Liver (tissue), 8 donors: ENCODE measurements at regions not wholly inside any gene's neighbourhood (a gene's known extent, or its start where the extent isn't known, plus 50 kb on each side); places are given as distances from the start of the nearest gene placed in this dataset.

Experiments used
- DNase-seq: peaks from one replicate; pipeline ENCODE4 v3.0.0-alpha.2; 2017; ENCODE audit warnings: low spot score
- H3K27ac ChIP-seq, 2 donors: one replicate each; pipeline ENCODE4 v1.7.0; 2013; ENCODE audit warnings: inconsistent platforms in 2 of 2, low read length in 2 of 2, control low read depth in 1 of 2, low read depth in 1 of 2, mild to moderate bottlenecking in 1 of 2
- H3K27me3 ChIP-seq, 4 donors: one replicate each; pipeline versions ENCODE4 v1.6.1 to v1.7.0; 2013; ENCODE audit warnings: low read length in 3 of 4, inconsistent platforms in 1 of 4, mild to moderate bottlenecking in 1 of 4, moderate library complexity in 1 of 4; ENCODE audit not compliant: control insufficient read depth in 4 of 4, insufficient read depth in 4 of 4
- H3K36me3 ChIP-seq, 4 donors: one replicate each; pipeline versions ENCODE4 v1.6.1 to v1.7.0; 2013; ENCODE audit warnings: low read length in 3 of 4, mild to moderate bottlenecking in 3 of 4, low read depth in 1 of 4, moderate library complexity in 1 of 4; ENCODE audit not compliant: control insufficient read depth in 4 of 4, insufficient read depth in 3 of 4
- H3K4me1 ChIP-seq, 4 donors: one replicate each; pipeline versions ENCODE4 v1.6.1 to v1.7.0; 2013; ENCODE audit warnings: low read length in 3 of 4, mild to moderate bottlenecking in 3 of 4, moderate library complexity in 1 of 4; ENCODE audit not compliant: control insufficient read depth in 4 of 4, insufficient read depth in 4 of 4
- H3K4me3 ChIP-seq, 3 donors: one replicate each; pipeline versions ENCODE4 v1.6.1 to v1.7.0; 2013; ENCODE audit warnings: low read length in 3 of 3, control low read depth in 1 of 3, low read depth in 1 of 3, mild to moderate bottlenecking in 1 of 3
- H3K9ac ChIP-seq, 2 donors: one replicate each; pipeline ENCODE4 v1.7.0; 2013; ENCODE audit warnings: low read length in 2 of 2, mild to moderate bottlenecking in 2 of 2, moderate library complexity in 2 of 2, control low read depth in 1 of 2, low read depth in 1 of 2
- H3K9me3 ChIP-seq, 4 donors: one replicate each; pipeline versions ENCODE4 v1.6.1 to v1.7.0; 2013; ENCODE audit warnings: low read length in 3 of 4; ENCODE audit not compliant: control insufficient read depth in 4 of 4
- EGR1 ChIP-seq, 2 donors: IDR thresholded peaks; 2 replicates each; pipeline ENCODE4 v1.6.1; 2016 to 2018; ENCODE audit warnings: antibody characterized with exemption in 2 of 2, low read depth in 2 of 2
- FOXA1 ChIP-seq: IDR thresholded peaks from 2 replicates; pipeline ENCODE4 v1.6.1; 2016; ENCODE audit warnings: antibody characterized with exemption
- FOXA2 ChIP-seq: IDR thresholded peaks from 2 replicates; pipeline ENCODE4 v1.6.1; 2016; ENCODE audit warnings: antibody characterized with exemption
- GABPA ChIP-seq, 2 donors: IDR thresholded peaks in 1 of 2; conservative IDR thresholded peaks in 1 of 2; 2 replicates each; pipeline ENCODE4 v1.6.1; 2016; ENCODE audit warnings: antibody characterized with exemption in 2 of 2, mild to moderate bottlenecking in 1 of 2, moderate library complexity in 1 of 2
- HNF4A ChIP-seq, 2 donors: conservative IDR thresholded peaks; 2 replicates each; pipeline ENCODE4 v1.6.1; 2016; ENCODE audit warnings: antibody characterized with exemption in 2 of 2, mild to moderate bottlenecking in 2 of 2
- HNF4G ChIP-seq: IDR thresholded peaks from 2 replicates; pipeline ENCODE4 v1.6.1; 2016; ENCODE audit warnings: antibody characterized with exemption
- JUND ChIP-seq, 2 donors: IDR thresholded peaks; 2 replicates each; pipeline ENCODE4 v1.6.1; 2016; ENCODE audit warnings: antibody characterized with exemption in 2 of 2
- RAD21 ChIP-seq, 2 donors: IDR thresholded peaks; 2 replicates each; pipeline ENCODE4 v1.6.1; 2016; ENCODE audit warnings: antibody characterized with exemption in 2 of 2, mild to moderate bottlenecking in 2 of 2
- RXRA ChIP-seq, 2 donors: IDR thresholded peaks; 2 replicates each; pipeline ENCODE4 v1.6.1; 2017 to 2018; ENCODE audit warnings: antibody characterized with exemption in 2 of 2, mild to moderate bottlenecking in 1 of 2
- SP1 ChIP-seq: IDR thresholded peaks from 2 replicates; pipeline ENCODE4 v1.6.1; 2018; ENCODE audit warnings: antibody characterized with exemption, mild to moderate bottlenecking
- TAF1 ChIP-seq: conservative IDR thresholded peaks from 2 replicates; pipeline ENCODE4 v1.6.1; 2016; ENCODE audit warnings: antibody characterized with exemption, mild to moderate bottlenecking
- YY1 ChIP-seq: IDR thresholded peaks from 2 replicates; pipeline ENCODE4 v1.6.1; 2016; ENCODE audit warnings: antibody characterized with exemption, mild to moderate bottlenecking
- WGBS: extraction: QIAGEN DNeasy Blood & Tissue Kit; methylation state at CpG from one replicate; pipeline ENCODE4 v1.1.7; 2013; 5-methylcytosine and 5-hydroxymethylcytosine counted together
- TF ChIP-seq, protein P1 (sequence below): IDR thresholded peaks from 2 replicates; pipeline ENCODE4 v1.6.1; 2016; ENCODE audit warnings: antibody characterized with exemption
- TF ChIP-seq, protein P2 (sequence below): IDR thresholded peaks from 2 replicates; pipeline ENCODE4 v1.6.1; 2016; ENCODE audit warnings: antibody characterized with exemption
- TF ChIP-seq, protein P3 (sequence below): fragments of 150-350 bp; IDR thresholded peaks from 2 replicates; pipeline ENCODE4 v1.5.1; 2017; ENCODE audit warnings: improper control_type of control experiment, low read depth, low read length; ENCODE audit not compliant: missing input control
- TF ChIP-seq, protein P4 (sequence below): IDR thresholded peaks from 2 replicates; pipeline ENCODE4 v1.6.1; 2016; ENCODE audit warnings: antibody characterized with exemption
- TF ChIP-seq, protein P5 (sequence below): IDR thresholded peaks from 2 replicates; pipeline ENCODE4 v1.6.1; 2016; ENCODE audit warnings: antibody characterized with exemption, mild to moderate bottlenecking
- donor health status: healthy.
- donor health status: healthy.
- donor health status: healthy.
- donor health status: healthy.
- donor health status: healthy.

DNA sequence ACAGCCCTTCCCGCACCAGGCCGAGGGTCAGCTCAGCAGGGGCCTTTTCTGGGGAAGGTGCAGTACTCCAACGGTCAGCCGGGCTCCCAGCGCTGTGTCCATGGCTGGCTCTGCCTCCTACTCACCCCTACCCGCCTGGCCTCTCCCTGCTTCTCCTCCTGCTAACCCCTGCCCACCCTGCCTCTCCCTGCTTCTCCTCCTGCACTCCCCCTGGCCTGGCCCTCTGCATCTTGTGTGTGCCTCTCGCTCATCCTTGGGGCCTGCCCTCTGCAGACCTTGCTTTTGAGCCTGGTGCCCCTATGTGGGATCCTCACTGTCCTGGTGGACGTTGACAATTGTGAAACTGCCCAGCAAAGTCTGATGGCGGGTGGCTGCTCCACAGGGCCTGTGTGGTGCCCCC lies 274.6 kb upstream of the IRX2 start:
- H3K36me3 ChIP-seq = no peaks in the 10 kb centered on the region
- no peaks in the 10 kb centered on the region for H3K4me1 ChIP-seq
- H3K27me3 ChIP-seq = no peaks in the 10 kb centered on the region
- H3K9ac ChIP-seq = no peak overlapping the region
- H3K27ac ChIP-seq = no peak overlapping the region
- H3K4me3 ChIP-seq = no peak overlapping the region
- DNase-seq = peak; percentile 21
- peaks cover 0 to under 1% (median 0%) of the 10 kb centered on the region in 4 donors for H3K9me3 ChIP-seq
- 70% methylated on average over 9 of the region's 9 CpGs for WGBS
- TF ChIP-seq HNF4G (no peak), RXRA (IDR thresholded peaks at IDR 0.05) (no peak), EGR1 (IDR thresholded peaks at IDR 0.05; ENCODE audit: low read depth in 2 of 2) (no peak), GABPA (IDR thresholded peaks at IDR 0.05 in 1 of 2, conservative IDR thresholded peaks at IDR 0.05 in 1 of 2) (no peak), SP1 (no peak), FOXA1 (no peak), JUND (IDR thresholded peaks at IDR 0.05) (no peak), RAD21 (IDR thresholded peaks at IDR 0.05) (no peak), YY1 (no peak), FOXA2 (no peak)
- TF ChIP-seq, protein P1, sequence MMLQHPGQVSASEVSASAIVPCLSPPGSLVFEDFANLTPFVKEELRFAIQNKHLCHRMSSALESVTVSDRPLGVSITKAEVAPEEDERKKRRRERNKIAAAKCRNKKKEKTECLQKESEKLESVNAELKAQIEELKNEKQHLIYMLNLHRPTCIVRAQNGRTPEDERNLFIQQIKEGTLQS = no peak
- TF ChIP-seq, protein P2, sequence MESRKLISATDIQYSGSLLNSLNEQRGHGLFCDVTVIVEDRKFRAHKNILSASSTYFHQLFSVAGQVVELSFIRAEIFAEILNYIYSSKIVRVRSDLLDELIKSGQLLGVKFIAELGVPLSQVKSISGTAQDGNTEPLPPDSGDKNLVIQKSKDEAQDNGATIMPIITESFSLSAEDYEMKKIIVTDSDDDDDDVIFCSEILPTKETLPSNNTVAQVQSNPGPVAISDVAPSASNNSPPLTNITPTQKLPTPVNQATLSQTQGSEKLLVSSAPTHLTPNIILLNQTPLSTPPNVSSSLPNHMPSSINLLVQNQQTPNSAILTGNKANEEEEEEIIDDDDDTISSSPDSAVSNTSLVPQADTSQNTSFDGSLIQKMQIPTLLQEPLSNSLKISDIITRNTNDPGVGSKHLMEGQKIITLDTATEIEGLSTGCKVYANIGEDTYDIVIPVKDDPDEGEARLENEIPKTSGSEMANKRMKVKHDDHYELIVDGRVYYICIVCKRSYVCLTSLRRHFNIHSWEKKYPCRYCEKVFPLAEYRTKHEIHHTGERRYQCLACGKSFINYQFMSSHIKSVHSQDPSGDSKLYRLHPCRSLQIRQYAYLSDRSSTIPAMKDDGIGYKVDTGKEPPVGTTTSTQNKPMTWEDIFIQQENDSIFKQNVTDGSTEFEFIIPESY = no peak
- TF ChIP-seq, protein P3, sequence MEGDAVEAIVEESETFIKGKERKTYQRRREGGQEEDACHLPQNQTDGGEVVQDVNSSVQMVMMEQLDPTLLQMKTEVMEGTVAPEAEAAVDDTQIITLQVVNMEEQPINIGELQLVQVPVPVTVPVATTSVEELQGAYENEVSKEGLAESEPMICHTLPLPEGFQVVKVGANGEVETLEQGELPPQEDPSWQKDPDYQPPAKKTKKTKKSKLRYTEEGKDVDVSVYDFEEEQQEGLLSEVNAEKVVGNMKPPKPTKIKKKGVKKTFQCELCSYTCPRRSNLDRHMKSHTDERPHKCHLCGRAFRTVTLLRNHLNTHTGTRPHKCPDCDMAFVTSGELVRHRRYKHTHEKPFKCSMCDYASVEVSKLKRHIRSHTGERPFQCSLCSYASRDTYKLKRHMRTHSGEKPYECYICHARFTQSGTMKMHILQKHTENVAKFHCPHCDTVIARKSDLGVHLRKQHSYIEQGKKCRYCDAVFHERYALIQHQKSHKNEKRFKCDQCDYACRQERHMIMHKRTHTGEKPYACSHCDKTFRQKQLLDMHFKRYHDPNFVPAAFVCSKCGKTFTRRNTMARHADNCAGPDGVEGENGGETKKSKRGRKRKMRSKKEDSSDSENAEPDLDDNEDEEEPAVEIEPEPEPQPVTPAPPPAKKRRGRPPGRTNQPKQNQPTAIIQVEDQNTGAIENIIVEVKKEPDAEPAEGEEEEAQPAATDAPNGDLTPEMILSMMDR = no peak

DNA sequence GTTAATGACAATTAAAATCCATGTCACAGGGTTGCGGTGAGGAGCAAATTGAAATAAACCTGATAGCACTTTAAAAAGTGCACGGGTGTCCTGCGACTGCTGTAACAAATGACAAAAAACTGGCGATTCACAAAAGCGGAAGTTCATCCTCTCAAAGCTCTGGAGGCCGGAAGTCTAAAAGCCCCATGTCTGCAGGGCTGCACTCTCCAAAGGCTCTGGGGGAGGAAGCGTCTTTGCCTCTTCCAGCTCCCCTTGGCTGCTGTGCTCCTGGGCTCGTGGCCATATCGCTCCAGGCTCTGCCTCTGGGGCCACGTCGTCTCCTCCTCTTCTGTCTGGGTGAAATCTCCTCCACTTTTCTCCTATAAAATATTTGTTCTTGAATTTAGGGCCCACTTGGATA lies 273.9 kb upstream of the IRX2 start:
- Histone ChIP-seq H3K4me1 (no peaks in the 10 kb centered on the region), H3K27me3 (no peaks in the 10 kb centered on the region), H3K9ac (no peak overlapping the region), H3K27ac (no peak overlapping the region), H3K36me3 (no peaks in the 10 kb centered on the region), H3K4me3 (no peak overlapping the region), H3K9me3 (no peaks in the 10 kb centered on the region)
- 85% methylated on average over 11 of the region's 11 CpGs for WGBS
- TF ChIP-seq, protein P3 = no peak
- no peak for TF ChIP-seq SP1
- no peak for TF ChIP-seq YY1
- no peak for TF ChIP-seq FOXA2
- no peak for TF ChIP-seq GABPA (IDR thresholded peaks at IDR 0.05 in 1 of 2, conservative IDR thresholded peaks at IDR 0.05 in 1 of 2)
- no peak for TF ChIP-seq EGR1 (IDR thresholded peaks at IDR 0.05; ENCODE audit: low read depth in 2 of 2)
- TF ChIP-seq, protein P4, sequence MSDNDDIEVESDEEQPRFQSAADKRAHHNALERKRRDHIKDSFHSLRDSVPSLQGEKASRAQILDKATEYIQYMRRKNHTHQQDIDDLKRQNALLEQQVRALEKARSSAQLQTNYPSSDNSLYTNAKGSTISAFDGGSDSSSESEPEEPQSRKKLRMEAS = no peak
- TF ChIP-seq, protein P5, sequence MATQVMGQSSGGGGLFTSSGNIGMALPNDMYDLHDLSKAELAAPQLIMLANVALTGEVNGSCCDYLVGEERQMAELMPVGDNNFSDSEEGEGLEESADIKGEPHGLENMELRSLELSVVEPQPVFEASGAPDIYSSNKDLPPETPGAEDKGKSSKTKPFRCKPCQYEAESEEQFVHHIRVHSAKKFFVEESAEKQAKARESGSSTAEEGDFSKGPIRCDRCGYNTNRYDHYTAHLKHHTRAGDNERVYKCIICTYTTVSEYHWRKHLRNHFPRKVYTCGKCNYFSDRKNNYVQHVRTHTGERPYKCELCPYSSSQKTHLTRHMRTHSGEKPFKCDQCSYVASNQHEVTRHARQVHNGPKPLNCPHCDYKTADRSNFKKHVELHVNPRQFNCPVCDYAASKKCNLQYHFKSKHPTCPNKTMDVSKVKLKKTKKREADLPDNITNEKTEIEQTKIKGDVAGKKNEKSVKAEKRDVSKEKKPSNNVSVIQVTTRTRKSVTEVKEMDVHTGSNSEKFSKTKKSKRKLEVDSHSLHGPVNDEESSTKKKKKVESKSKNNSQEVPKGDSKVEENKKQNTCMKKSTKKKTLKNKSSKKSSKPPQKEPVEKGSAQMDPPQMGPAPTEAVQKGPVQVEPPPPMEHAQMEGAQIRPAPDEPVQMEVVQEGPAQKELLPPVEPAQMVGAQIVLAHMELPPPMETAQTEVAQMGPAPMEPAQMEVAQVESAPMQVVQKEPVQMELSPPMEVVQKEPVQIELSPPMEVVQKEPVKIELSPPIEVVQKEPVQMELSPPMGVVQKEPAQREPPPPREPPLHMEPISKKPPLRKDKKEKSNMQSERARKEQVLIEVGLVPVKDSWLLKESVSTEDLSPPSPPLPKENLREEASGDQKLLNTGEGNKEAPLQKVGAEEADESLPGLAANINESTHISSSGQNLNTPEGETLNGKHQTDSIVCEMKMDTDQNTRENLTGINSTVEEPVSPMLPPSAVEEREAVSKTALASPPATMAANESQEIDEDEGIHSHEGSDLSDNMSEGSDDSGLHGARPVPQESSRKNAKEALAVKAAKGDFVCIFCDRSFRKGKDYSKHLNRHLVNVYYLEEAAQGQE = no peak
- no peak for TF ChIP-seq TAF1
- TF ChIP-seq, protein P2 = no peak
- no peak for TF ChIP-seq FOXA1
- TF ChIP-seq HNF4A (conservative IDR thresholded peaks at IDR 0.05) = no peak
- no peak for TF ChIP-seq RXRA (IDR thresholded peaks at IDR 0.05)
- peak; percentile 17 for DNase-seq
